Sigmoid colon (tissue), 6 donors: ENCODE measurements at regions not wholly inside any gene's neighbourhood (a gene's known extent, or its start where the extent isn't known, plus 50 kb on each side); places are given as distances from the start of the nearest gene placed in this dataset.

Experiments used
- DNase-seq: peaks from one replicate; pipeline ENCODE4 v3.0.0-alpha.2; 2019
- H3K27ac ChIP-seq, 4 donors: fragments of 200-600 bp; sonication (generic); one replicate each; pipeline ENCODE4 v1.5.1; 2016 to 2019; ENCODE audit warnings: mild to moderate bottlenecking in 1 of 4
- H3K27me3 ChIP-seq, 3 donors: fragments of 200-600 bp; sonication (generic); one replicate each; pipeline ENCODE4 v1.5.1; 2019; ENCODE audit warnings: mild to moderate bottlenecking in 1 of 3
- H3K36me3 ChIP-seq, 4 donors: fragments of 200-600 bp; sonication (generic); one replicate each; pipeline ENCODE4 v1.5.1; 2016 to 2019
- H3K4me1 ChIP-seq, 4 donors: fragments of 200-600 bp; sonication (generic); one replicate each; pipeline ENCODE4 v1.5.1; 2017 to 2019
- H3K4me3 ChIP-seq, 4 donors: fragments of 200-600 bp; sonication (generic); one replicate each; pipeline ENCODE4 v1.5.1; 2017 to 2019; ENCODE audit warnings: mild to moderate bottlenecking in 2 of 4, moderate library complexity in 1 of 4
- H3K9me3 ChIP-seq, 4 donors: fragments of 200-600 bp in 3 of 4; sonication (generic) in 3 of 4; one replicate each; pipeline versions ENCODE4 v1.5.1 to v1.6.1; 2013 to 2019
- EP300 ChIP-seq, 4 donors: sonication (generic); formaldehyde crosslinking; IDR thresholded peaks; one replicate each; pipeline ENCODE4 v1.6.1; 2017; ENCODE audit warnings: antibody characterized with exemption in 4 of 4
- POLR2A ChIP-seq, 2 donors: fragments of 450-650 bp; IDR thresholded peaks; one replicate each; pipeline ENCODE4 v1.6.1; 2016; ENCODE audit warnings: antibody characterized with exemption in 2 of 2, mild to moderate bottlenecking in 2 of 2, moderate library complexity in 2 of 2
- POLR2AphosphoS5 ChIP-seq, 4 donors: sonication (generic); formaldehyde crosslinking; IDR thresholded peaks; one replicate each; pipeline ENCODE4 v1.6.1; 2017; ENCODE audit warnings: antibody characterized with exemption in 4 of 4
- WGBS, 2 donors: extraction: QIAGEN DNeasy Blood & Tissue Kit; methylation state at CpG; one replicate each; pipeline ENCODE4 v1.1.7; 2013; 5-methylcytosine and 5-hydroxymethylcytosine counted together
- intact Hi-C: fragments of 100-400 bp; cut with DNase I; formaldehyde crosslinking; loops from one replicate; pipeline ENCODE4 v1.15.1; 2023
- TF ChIP-seq, protein P1 (sequence below), 4 experiments: fragments of 450-650 bp in 3 of 4; fragments of 200-600 bp in 1 of 4; IDR thresholded peaks; one replicate each; pipeline ENCODE4 v1.5.1; 2016 to 2019; ENCODE audit warnings: antibody characterized with exemption in 4 of 4, mild to moderate bottlenecking in 3 of 4, moderate library complexity in 2 of 4
- donor health status: healthy with polysubstance abuse.
- donor health status: healthy.

DNA sequence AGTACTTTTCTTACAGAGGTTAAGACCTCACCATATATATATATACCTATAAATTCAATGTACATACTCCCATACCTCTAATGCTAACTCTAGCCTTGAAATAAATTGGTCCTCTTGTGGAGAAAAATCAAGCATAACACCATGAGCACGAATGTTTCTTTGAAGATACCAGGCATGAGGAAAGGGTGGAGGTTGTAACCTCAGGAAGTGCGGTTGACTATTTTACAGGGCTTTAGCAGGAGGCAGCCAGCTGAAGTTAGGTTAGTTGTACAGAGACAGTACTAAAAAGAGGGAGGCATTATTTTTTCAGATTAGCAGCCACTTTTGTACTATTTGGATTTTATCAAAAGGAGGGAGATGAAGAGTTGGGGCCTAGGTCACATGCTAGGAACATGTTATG is 767.0 kb downstream of the OTOL1 start:
- TF ChIP-seq POLR2A (IDR thresholded peaks at IDR 0.05) (no peak), EP300 (IDR thresholded peaks at IDR 0.05) (no peak), POLR2AphosphoS5 (IDR thresholded peaks at IDR 0.05) (no peak)
- TF ChIP-seq, protein P1, sequence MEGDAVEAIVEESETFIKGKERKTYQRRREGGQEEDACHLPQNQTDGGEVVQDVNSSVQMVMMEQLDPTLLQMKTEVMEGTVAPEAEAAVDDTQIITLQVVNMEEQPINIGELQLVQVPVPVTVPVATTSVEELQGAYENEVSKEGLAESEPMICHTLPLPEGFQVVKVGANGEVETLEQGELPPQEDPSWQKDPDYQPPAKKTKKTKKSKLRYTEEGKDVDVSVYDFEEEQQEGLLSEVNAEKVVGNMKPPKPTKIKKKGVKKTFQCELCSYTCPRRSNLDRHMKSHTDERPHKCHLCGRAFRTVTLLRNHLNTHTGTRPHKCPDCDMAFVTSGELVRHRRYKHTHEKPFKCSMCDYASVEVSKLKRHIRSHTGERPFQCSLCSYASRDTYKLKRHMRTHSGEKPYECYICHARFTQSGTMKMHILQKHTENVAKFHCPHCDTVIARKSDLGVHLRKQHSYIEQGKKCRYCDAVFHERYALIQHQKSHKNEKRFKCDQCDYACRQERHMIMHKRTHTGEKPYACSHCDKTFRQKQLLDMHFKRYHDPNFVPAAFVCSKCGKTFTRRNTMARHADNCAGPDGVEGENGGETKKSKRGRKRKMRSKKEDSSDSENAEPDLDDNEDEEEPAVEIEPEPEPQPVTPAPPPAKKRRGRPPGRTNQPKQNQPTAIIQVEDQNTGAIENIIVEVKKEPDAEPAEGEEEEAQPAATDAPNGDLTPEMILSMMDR (IDR thresholded peaks at IDR 0.05) = no peak
- no peak overlapping the region for H3K4me3 ChIP-seq
- no peaks in the 10 kb centered on the region for H3K9me3 ChIP-seq
- DNase-seq = no peak
- WGBS, 2 donors = 63 to 73% methylated on average over 2 of the region's 2 CpGs
- H3K27me3 ChIP-seq = no peaks in the 10 kb centered on the region
- intact Hi-C loops = no loop called here
- H3K4me1 ChIP-seq = no peaks in the 10 kb centered on the region
- no peak overlapping the region for H3K27ac ChIP-seq
- H3K36me3 ChIP-seq = no peaks in the 10 kb centered on the region

DNA sequence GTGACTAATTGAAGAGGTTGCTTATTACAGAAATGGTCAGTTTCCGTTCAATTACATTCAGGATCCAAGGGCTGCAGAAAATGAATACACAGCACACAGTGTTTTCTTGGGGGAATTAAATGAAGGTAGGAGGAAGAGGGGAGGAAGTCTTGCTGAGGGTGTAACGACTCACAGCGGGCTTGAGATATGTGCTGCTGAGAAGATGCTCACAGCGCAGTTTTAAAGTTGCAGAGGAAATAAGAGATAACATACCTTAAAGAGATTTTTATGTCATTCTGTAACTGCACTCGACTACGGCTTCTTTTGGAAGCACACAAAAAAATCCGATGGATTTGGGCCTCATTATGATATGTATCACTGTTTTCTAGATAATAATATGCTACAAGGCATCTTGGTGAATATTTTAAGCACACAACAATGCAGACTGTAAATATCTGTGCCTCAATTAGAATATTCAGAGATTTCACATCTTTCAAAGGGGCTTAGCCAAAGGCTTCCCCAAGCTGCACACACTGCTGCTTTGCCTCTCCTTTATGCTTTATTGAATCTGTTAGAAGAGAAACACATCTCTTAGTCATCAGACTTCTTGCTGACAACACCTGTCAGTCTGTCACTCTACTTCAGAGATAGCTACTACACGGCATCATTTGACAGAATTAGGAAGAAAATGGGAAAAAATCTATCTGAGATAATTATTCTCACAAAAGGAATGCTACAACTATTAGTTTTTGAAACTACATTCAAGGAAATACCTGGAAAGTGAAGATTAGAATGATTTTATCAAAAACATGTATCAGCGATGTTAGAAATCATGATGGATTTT is 773.2 kb downstream of the OTOL1 start:
- Histone ChIP-seq H3K4me1 (no peaks in the 10 kb centered on the region), H3K9me3 (no peaks in the 10 kb centered on the region), H3K36me3 (no peaks in the 10 kb centered on the region), H3K27ac (no peak overlapping the region), H3K27me3 (no peaks in the 10 kb centered on the region), H3K4me3 (no peak overlapping the region)
- TF ChIP-seq POLR2A (IDR thresholded peaks at IDR 0.05) = no peak
- TF ChIP-seq POLR2AphosphoS5 (IDR thresholded peaks at IDR 0.05) = no peak
- TF ChIP-seq EP300 (IDR thresholded peaks at IDR 0.05) = no peak
- TF ChIP-seq, protein P1 (IDR thresholded peaks at IDR 0.05) = no peak
- DNase-seq = no peak
- intact Hi-C loops = no loop called here
- 76 to 78% methylated on average over 9 of the region's 9 CpGs for WGBS, 2 donors

DNA sequence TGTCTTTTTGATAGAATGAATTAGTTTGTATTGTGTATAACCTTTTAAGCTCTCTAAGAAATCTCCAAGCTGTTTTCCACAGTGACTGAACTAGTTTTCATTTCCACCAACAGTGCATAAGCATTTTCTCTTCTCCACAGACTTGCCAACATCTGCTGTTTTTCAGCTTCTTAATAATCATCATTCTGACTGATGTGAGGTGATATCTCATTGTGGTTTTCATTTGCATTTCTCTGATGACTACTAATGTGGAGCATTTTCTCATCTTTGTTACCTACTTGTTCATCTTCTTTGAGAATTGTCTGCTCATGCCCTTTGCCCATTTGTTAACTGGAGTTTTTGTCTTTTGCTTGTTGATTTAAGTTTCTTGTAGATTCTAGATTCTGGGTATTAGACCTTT is 777.5 kb downstream of the OTOL1 start:
- intact Hi-C loops = no loop called here
- TF ChIP-seq POLR2A (IDR thresholded peaks at IDR 0.05) (no peak), EP300 (IDR thresholded peaks at IDR 0.05) (no peak), POLR2AphosphoS5 (IDR thresholded peaks at IDR 0.05) (no peak)
- TF ChIP-seq, protein P1 (IDR thresholded peaks at IDR 0.05) = no peak
- H3K27ac ChIP-seq = no peak overlapping the region

DNA sequence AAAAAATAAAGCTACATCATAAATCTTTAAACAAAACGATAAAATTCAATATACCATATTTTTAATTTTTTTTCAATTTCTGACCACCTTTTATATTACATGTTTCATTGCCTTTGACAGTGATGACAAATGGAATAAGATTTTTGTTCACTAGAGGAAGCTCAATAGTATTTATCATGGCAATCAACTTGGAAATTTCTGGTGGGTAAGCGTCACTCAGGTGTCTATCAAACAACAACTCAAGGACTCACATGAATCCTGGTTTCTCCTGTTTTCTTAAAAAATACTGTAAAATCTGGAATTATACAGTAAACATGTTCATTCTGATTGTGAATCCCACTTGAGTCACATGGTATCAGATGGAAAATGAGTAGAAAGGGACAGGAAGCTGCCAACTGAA is 782.2 kb downstream of the OTOL1 start:
- no peak for TF ChIP-seq POLR2AphosphoS5 (IDR thresholded peaks at IDR 0.05)
- TF ChIP-seq EP300 (IDR thresholded peaks at IDR 0.05) = no peak
- TF ChIP-seq POLR2A (IDR thresholded peaks at IDR 0.05) = no peak
- TF ChIP-seq, protein P1 (IDR thresholded peaks at IDR 0.05) = no peak
- no peak for DNase-seq
- intact Hi-C loops = no loop called here
- H3K9me3 ChIP-seq = no peaks in the 10 kb centered on the region
- no peak overlapping the region for H3K4me3 ChIP-seq
- WGBS, 2 donors = 89 to 96% methylated on average over 2 of the region's 2 CpGs
- no peaks in the 10 kb centered on the region for H3K27me3 ChIP-seq
- H3K27ac ChIP-seq = no peak overlapping the region
- H3K4me1 ChIP-seq = no peaks in the 10 kb centered on the region
- no peaks in the 10 kb centered on the region for H3K36me3 ChIP-seq

More for the DNA sequence above, 777.5 kb downstream of the OTOL1 start:
- no peak for DNase-seq
- Histone ChIP-seq H3K4me1 (no peaks in the 10 kb centered on the region), H3K27me3 (no peaks in the 10 kb centered on the region), H3K4me3 (no peak overlapping the region), H3K36me3 (no peaks in the 10 kb centered on the region), H3K9me3 (no peaks in the 10 kb centered on the region)

DNA sequence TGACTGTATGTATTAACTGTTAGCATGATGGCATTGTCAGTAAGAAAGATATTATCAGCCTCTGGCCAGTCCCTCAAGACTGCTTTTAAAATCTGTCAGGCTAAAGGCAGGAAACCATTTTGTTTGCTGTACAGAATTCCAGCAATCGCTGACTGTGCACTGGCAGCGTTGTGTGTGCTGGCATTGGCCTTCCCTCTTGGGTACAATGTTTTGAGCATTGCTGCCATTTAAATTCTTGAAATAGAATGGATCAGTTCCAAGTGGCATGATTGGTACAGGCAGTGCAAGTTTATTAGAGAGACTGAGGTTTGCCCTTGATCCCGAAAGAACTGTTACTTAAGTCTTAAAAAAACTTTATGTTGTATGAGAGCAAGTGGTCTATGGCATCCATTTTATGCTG is 788.7 kb downstream of the OTOL1 start:
- DNase-seq = no peak
- intact Hi-C loops = no loop called here
- no peaks in the 10 kb centered on the region for H3K36me3 ChIP-seq
- H3K4me1 ChIP-seq = peaks cover 0 to 10% (median 0%) of the 10 kb centered on the region in 4 donors
- TF ChIP-seq POLR2AphosphoS5 (IDR thresholded peaks at IDR 0.05) (no peak), EP300 (IDR thresholded peaks at IDR 0.05) (no peak), POLR2A (IDR thresholded peaks at IDR 0.05) (no peak)
- TF ChIP-seq, protein P1 (IDR thresholded peaks at IDR 0.05) = no peak
- H3K27ac ChIP-seq = no peak overlapping the region
- H3K9me3 ChIP-seq = no peaks in the 10 kb centered on the region
- no peaks in the 10 kb centered on the region for H3K27me3 ChIP-seq
- no peak overlapping the region for H3K4me3 ChIP-seq
- WGBS, 2 donors = 88 to 89% methylated on average over 3 of the region's 3 CpGs
